ENCODE measurements at regions not wholly inside any gene's neighbourhood (a gene's known extent, or its start where the extent isn't known, plus 50 kb on each side); places are given as distances from the start of the nearest gene placed in this dataset.
"Not testable (repeated sequence)": the region's sequence is repeated elsewhere in the genome, so short reads cannot be mapped to it uniquely, and the experiment has no call there.

- no peak for FAIRE-seq
Observed at GRCh38 chr3:36095238-36095637, 285.1 kb upstream of the STAC start.

- no peak for FAIRE-seq
Observed at GRCh38 chr3:36097209-36097608, 283.1 kb upstream of the STAC start.

GRCh38 chr3:36114353-36114752 lies 266.0 kb upstream of the STAC start:
- FAIRE-seq, result peak; percentile 66

- no peak for FAIRE-seq
Observed at GRCh38 chr3:36124118-36124796, 256.0 kb upstream of the STAC start.

GRCh38 chr3:36132214-36132613 lies 248.1 kb upstream of the STAC start:
- FAIRE-seq, result no peak

- FAIRE-seq, result no peak
Observed at GRCh38 chr3:36135863-36136262, 244.4 kb upstream of the STAC start.

- FAIRE-seq, result no peak
Observed at GRCh38 chr3:36142746-36143145, 237.6 kb upstream of the STAC start.

- FAIRE-seq, result no peak
Observed at GRCh38 chr3:36146404-36146803, 233.9 kb upstream of the STAC start.

- no peak for FAIRE-seq
Observed at GRCh38 chr3:36147934-36148558, 232.3 kb upstream of the STAC start.

GRCh38 chr3:36149447-36149865 lies 230.8 kb upstream of the STAC start:
- no peak for FAIRE-seq

- FAIRE-seq, result no peak
Observed at GRCh38 chr3:36155515-36155914, 224.8 kb upstream of the STAC start.

- FAIRE-seq, result no peak
Observed at GRCh38 chr3:36164400-36164799, 215.9 kb upstream of the STAC start.

GRCh38 chr3:36165509-36166290 lies 214.6 kb upstream of the STAC start:
- no peak for FAIRE-seq

GRCh38 chr3:36166477-36166876 lies 213.8 kb upstream of the STAC start:
- FAIRE-seq, result no peak

GRCh38 chr3:36172699-36173098 lies 207.6 kb upstream of the STAC start:
- FAIRE-seq, result no peak

GRCh38 chr3:36175113-36175812 lies 205.0 kb upstream of the STAC start:
- no peak for FAIRE-seq

GRCh38 chr3:36175916-36176461 lies 204.3 kb upstream of the STAC start:
- no peak for FAIRE-seq

- FAIRE-seq, result no peak
Observed at GRCh38 chr3:36178018-36178417, 202.3 kb upstream of the STAC start.

GRCh38 chr3:36182024-36182423 lies 198.3 kb upstream of the STAC start:
- no peak for FAIRE-seq

GRCh38 chr3:36187197-36187596 lies 193.1 kb upstream of the STAC start:
- not testable (repeated sequence) for FAIRE-seq

GRCh38 chr3:36192901-36193300 lies 187.4 kb upstream of the STAC start:
- FAIRE-seq, result no peak

GRCh38 chr3:36193448-36193847 lies 186.9 kb upstream of the STAC start:
- no peak for FAIRE-seq

GRCh38 chr3:36196058-36196457 lies 184.2 kb upstream of the STAC start:
- no peak for FAIRE-seq
